Muscle layer of colon (tissue), 2 donors: ENCODE measurements at regions not wholly inside any gene's neighbourhood (a gene's known extent, or its start where the extent isn't known, plus 50 kb on each side); places are given as distances from the start of the nearest gene placed in this dataset.
"Not testable (repeated sequence)": the region's sequence is repeated elsewhere in the genome, so short reads cannot be mapped to it uniquely, and the experiment has no call there.

ENCODE experiments used
- H3K27ac ChIP-seq: one replicate; pipeline ENCODE4 v1.7.0; 2013; ENCODE audit warnings: low read depth, mild to moderate bottlenecking, low read length, moderate library complexity
- H3K27me3 ChIP-seq, 2 donors: one replicate each; pipeline ENCODE4 v1.7.0; 2013; ENCODE audit warnings: low read length in 2 of 2, mild to moderate bottlenecking in 2 of 2; ENCODE audit not compliant: insufficient read depth in 2 of 2, control insufficient read depth in 1 of 2
- H3K36me3 ChIP-seq: one replicate; pipeline ENCODE4 v1.7.0; 2013; ENCODE audit warnings: mild to moderate bottlenecking, low read length; ENCODE audit not compliant: insufficient read depth
- H3K4me1 ChIP-seq: one replicate; pipeline ENCODE4 v1.7.0; 2013; ENCODE audit warnings: mild to moderate bottlenecking, low read length; ENCODE audit not compliant: insufficient read depth
- H3K4me3 ChIP-seq, 2 donors: one replicate each; pipeline ENCODE4 v1.7.0; 2013; ENCODE audit warnings: low read length in 2 of 2, low read depth in 1 of 2, mild to moderate bottlenecking in 1 of 2, moderate library complexity in 1 of 2
- H3K9ac ChIP-seq: one replicate; pipeline ENCODE4 v1.7.0; 2013; ENCODE audit warnings: low read length
- H3K9me3 ChIP-seq: one replicate; pipeline ENCODE4 v1.7.0; 2013; ENCODE audit warnings: mild to moderate bottlenecking, low read length
- donor health status: abdominal sarcoma.
- donor health status: Adenocarcinoma of cecum.

GRCh38 chr2:53353135-53354114 is 414.2 kb upstream of the CHAC2 start:
- H3K9ac ChIP-seq: no peak overlapping the region
- H3K4me3 ChIP-seq: no peak overlapping the region
- no peaks in the 10 kb centered on the region for H3K9me3 ChIP-seq
- no peak overlapping the region for H3K27ac ChIP-seq
- no peaks in the 10 kb centered on the region for H3K4me1 ChIP-seq
- no peaks in the 10 kb centered on the region for H3K27me3 ChIP-seq
- no peaks in the 10 kb centered on the region for H3K36me3 ChIP-seq

DNA sequence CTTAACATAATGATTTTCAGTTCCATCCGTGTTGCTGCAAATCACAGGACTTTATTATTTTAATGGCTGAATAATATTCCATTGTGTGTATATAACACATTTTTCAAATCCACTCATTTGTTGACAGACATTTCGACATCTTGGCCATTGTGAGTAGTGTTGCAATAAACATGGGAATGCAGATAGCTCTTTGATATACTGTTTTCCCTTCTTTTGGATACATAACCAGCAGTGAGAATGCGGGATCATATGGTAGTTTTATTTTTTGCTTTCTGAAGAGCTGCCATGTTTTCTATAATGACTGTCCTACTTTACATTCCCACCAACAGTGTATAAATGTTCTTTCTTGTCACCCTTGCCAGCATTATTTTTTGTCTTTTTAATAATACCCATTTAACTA is 420.3 kb upstream of the CHAC2 start:
- H3K27me3 ChIP-seq: no peaks in the 10 kb centered on the region
- H3K4me1 ChIP-seq: no peaks in the 10 kb centered on the region
- H3K9ac ChIP-seq: no peak overlapping the region
- H3K4me3 ChIP-seq: no peak overlapping the region
- no peaks in the 10 kb centered on the region for H3K36me3 ChIP-seq
- H3K9me3 ChIP-seq: no peaks in the 10 kb centered on the region
- no peak overlapping the region for H3K27ac ChIP-seq

GRCh38 chr2:53342248-53342647 is 425.4 kb upstream of the CHAC2 start:
- Histone ChIP-seq H3K9ac (no peak overlapping the region), H3K9me3 (no peaks in the 10 kb centered on the region), H3K27me3 (no peaks in the 10 kb centered on the region), H3K4me1 (no peaks in the 10 kb centered on the region), H3K27ac (no peak overlapping the region), H3K4me3 (no peak overlapping the region), H3K36me3 (no peaks in the 10 kb centered on the region)

DNA sequence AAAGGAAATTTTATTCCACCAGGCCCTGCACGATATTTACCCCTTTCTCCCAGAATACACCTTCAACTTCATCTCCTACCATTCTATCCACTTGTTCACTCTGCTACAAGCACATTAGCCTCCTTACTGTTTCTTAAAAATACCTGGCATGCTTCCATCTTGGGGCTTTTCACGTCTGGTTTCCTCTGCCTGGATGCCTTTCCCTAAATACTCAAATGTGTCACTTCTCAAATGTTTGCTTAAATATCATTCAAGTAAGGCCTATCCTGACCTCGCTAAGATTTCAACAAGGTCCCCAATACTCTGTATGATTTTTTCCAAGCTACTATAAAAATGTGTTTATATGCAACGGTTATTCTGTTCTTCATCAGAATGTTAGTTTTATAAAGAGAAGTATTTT is 433.0 kb upstream of the CHAC2 start:
- no peak overlapping the region for H3K9ac ChIP-seq
- no peaks in the 10 kb centered on the region for H3K36me3 ChIP-seq
- H3K4me3 ChIP-seq: no peak overlapping the region
- no peaks in the 10 kb centered on the region for H3K9me3 ChIP-seq
- H3K4me1 ChIP-seq: no peaks in the 10 kb centered on the region
- H3K27me3 ChIP-seq: no peaks in the 10 kb centered on the region
- H3K27ac ChIP-seq: no peak overlapping the region

- H3K9ac ChIP-seq: no peak overlapping the region
- no peaks in the 10 kb centered on the region for H3K36me3 ChIP-seq
- H3K4me1 ChIP-seq: no peaks in the 10 kb centered on the region
- H3K4me3 ChIP-seq: no peak overlapping the region
- H3K9me3 ChIP-seq: no peaks in the 10 kb centered on the region
- no peak overlapping the region for H3K27ac ChIP-seq
- no peaks in the 10 kb centered on the region for H3K27me3 ChIP-seq
Measured at GRCh38 chr2:53331667-53332066, 435.9 kb upstream of the CHAC2 start.

GRCh38 chr2:53317861-53318260 is 449.7 kb upstream of the CHAC2 start:
- Histone ChIP-seq H3K36me3 (no peaks in the 10 kb centered on the region), H3K27ac (no peak overlapping the region), H3K4me1 (peaks cover 5% of the 10 kb centered on the region)

DNA sequence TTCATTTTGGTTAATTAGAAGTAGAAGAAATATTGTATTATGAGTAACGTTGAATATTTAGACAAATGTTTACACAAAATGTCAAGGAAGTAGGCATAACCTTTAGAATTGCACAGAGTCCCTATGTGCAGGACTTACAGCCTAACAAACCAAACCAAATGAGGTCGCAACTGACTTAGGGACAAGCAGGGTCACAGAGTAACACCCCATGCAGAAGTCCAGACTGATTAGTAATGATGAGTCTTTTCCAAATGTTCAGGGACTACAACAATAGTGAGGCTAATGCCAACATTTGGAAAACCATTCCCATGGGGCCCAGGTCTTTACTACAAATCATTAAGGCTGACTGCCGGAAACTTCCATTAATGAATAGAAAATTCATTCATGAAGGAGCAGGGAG is 452.5 kb upstream of the CHAC2 start:
- no peak overlapping the region for H3K9ac ChIP-seq
- no peaks in the 10 kb centered on the region for H3K27me3 ChIP-seq
- H3K4me1 ChIP-seq: peaks cover 5% of the 10 kb centered on the region
- no peak overlapping the region for H3K4me3 ChIP-seq
- H3K27ac ChIP-seq: no peak overlapping the region
- H3K36me3 ChIP-seq: no peaks in the 10 kb centered on the region
- no peaks in the 10 kb centered on the region for H3K9me3 ChIP-seq

More at GRCh38 chr2:53317861-53318260, 449.7 kb upstream of the CHAC2 start:
- H3K9me3 ChIP-seq: no peaks in the 10 kb centered on the region
- no peaks in the 10 kb centered on the region for H3K27me3 ChIP-seq
- no peak overlapping the region for H3K4me3 ChIP-seq
- no peak overlapping the region for H3K9ac ChIP-seq

- no peak overlapping the region for H3K9ac ChIP-seq
- no peak overlapping the region for H3K27ac ChIP-seq
- H3K9me3 ChIP-seq: no peaks in the 10 kb centered on the region
- H3K36me3 ChIP-seq: no peaks in the 10 kb centered on the region
- no peak overlapping the region for H3K4me3 ChIP-seq
- H3K27me3 ChIP-seq: no peaks in the 10 kb centered on the region
- H3K4me1 ChIP-seq: peaks cover 5% of the 10 kb centered on the region
Measured at GRCh38 chr2:53314718-53315117, 452.9 kb upstream of the CHAC2 start.

- not testable (repeated sequence) for H3K9ac ChIP-seq, H3K27ac ChIP-seq, H3K27me3 ChIP-seq, H3K4me1 ChIP-seq, H3K9me3 ChIP-seq, H3K36me3 ChIP-seq, H3K4me3 ChIP-seq
Measured at GRCh38 chr2:53313644-53314043, 454.0 kb upstream of the CHAC2 start.

DNA sequence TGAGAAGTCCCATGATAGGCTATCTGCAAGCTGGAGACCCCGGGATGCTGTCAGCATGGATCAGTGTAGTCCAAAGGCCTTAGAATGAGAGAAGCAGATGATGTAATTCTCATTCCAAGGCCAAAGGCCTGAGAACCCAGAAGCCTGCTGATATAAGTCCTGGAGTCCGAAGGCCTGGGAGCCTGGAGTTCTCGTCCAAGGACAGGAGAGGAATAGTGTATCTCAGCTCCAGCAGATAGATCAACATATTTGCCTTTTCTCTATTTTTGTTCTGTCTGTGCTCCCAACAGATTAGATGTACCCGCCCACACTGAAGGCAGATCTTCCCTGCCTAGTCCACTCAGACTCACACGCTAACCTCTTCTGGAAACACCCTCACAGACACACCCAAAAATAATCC is 454.9 kb upstream of the CHAC2 start:
- Histone ChIP-seq H3K36me3 (no peaks in the 10 kb centered on the region), H3K9ac (no peak overlapping the region), H3K9me3 (no peaks in the 10 kb centered on the region), H3K27ac (no peak overlapping the region), H3K4me1 (no peaks in the 10 kb centered on the region), H3K27me3 (no peaks in the 10 kb centered on the region), H3K4me3 (no peak overlapping the region)

DNA sequence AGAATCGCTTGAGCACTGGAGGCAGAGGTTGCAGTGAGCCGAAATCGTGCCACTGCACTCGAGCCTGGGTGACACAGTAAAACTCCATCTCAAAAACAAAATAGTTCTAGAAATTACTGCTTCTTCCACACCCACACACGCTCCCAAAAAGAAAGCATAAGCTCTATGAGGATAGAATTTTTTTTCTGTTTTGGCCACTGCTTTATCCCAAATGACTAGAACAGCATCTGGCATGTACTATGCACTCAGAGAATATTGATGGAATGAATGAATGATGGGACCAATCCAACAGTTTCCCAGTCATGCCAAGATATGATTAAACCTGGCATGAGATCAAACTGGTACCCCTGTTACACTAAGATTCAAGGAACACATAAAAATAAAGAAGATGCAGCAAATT is 455.4 kb upstream of the CHAC2 start:
- H3K4me1 ChIP-seq: no peaks in the 10 kb centered on the region
- H3K36me3 ChIP-seq: no peaks in the 10 kb centered on the region
- H3K4me3 ChIP-seq: no peak overlapping the region
- H3K9me3 ChIP-seq: no peaks in the 10 kb centered on the region
- no peak overlapping the region for H3K9ac ChIP-seq
- no peaks in the 10 kb centered on the region for H3K27me3 ChIP-seq
- H3K27ac ChIP-seq: no peak overlapping the region

DNA sequence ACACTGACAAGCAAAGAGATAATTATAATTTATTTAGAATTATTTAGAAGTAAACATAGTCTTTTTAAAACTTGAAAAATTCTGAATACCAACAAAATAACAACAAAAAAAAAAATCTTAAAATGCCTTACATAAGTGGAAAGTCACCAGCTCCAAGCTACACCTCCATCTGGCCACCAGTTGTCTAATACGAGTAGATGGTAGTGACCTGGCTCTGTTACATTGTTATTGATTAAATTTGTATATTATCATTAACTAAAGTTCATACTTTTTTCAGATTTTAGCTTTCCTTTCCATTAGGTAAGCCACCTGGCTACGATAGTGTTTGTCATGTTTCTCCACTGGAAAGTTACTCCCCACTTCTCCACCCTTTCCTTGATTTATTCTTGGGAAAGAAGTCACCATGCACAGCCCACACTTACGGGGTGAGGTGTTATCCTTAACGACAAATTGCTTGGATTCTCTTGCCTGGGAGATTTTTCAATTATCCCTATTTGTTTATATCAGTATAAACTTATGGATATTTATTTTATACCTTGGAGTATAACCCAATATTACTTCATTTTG is 464.5 kb upstream of the CHAC2 start:
- Histone ChIP-seq H3K9me3 (no peaks in the 10 kb centered on the region), H3K4me3 (no peak overlapping the region), H3K36me3 (no peaks in the 10 kb centered on the region), H3K9ac (no peak overlapping the region), H3K4me1 (no peaks in the 10 kb centered on the region), H3K27ac (no peak overlapping the region), H3K27me3 (no peaks in the 10 kb centered on the region)
